OCI-LY1 (cell line): ENCODE measurements at regions not wholly inside any gene's neighbourhood (a gene's known extent, or its start where the extent isn't known, plus 50 kb on each side); places are given as distances from the start of the nearest gene placed in this dataset.

Source experiments
- EZH2 ChIP-seq: fragments of 200-600 bp; sonication (generic), shearing (Covaris generic); IDR thresholded peaks from 2 replicates; pipeline ENCODE4 v1.8.0; 2017; ENCODE audit warnings: borderline replicate concordance, mixed run types, mild to moderate bottlenecking, antibody characterized with exemption, low read length, moderate library complexity, mixed read lengths
- TF ChIP-seq, protein P1 (sequence below): fragments of 200-600 bp; sonication (generic), shearing (Covaris generic); IDR thresholded peaks from 2 replicates; pipeline ENCODE4 v1.5.1; 2017; ENCODE audit warnings: mild to moderate bottlenecking, antibody characterized with exemption, low read length, moderate library complexity, mixed read lengths

- TF ChIP-seq, protein P1, sequence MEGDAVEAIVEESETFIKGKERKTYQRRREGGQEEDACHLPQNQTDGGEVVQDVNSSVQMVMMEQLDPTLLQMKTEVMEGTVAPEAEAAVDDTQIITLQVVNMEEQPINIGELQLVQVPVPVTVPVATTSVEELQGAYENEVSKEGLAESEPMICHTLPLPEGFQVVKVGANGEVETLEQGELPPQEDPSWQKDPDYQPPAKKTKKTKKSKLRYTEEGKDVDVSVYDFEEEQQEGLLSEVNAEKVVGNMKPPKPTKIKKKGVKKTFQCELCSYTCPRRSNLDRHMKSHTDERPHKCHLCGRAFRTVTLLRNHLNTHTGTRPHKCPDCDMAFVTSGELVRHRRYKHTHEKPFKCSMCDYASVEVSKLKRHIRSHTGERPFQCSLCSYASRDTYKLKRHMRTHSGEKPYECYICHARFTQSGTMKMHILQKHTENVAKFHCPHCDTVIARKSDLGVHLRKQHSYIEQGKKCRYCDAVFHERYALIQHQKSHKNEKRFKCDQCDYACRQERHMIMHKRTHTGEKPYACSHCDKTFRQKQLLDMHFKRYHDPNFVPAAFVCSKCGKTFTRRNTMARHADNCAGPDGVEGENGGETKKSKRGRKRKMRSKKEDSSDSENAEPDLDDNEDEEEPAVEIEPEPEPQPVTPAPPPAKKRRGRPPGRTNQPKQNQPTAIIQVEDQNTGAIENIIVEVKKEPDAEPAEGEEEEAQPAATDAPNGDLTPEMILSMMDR: no peak
- TF ChIP-seq EZH2: no peak
Observed at GRCh38 chr16:86033971-86034370, 135.0 kb downstream of the IRF8 start.
